Neural cell (in vitro differentiated cells): ENCODE measurements at regions not wholly inside any gene's neighbourhood (a gene's known extent, or its start where the extent isn't known, plus 50 kb on each side); places are given as distances from the start of the nearest gene placed in this dataset.
"Not testable (repeated sequence)": the region's sequence is repeated elsewhere in the genome, so short reads cannot be mapped to it uniquely, and the experiment has no call there.

Source experiments
- H2AFZ ChIP-seq: fragments of 200-600, 300-800 bp; sonication (generic), shearing (Covaris generic); 2 replicates; pipeline ENCODE4 v1.6.0; 2014; ENCODE audit warnings: low read depth, mild to moderate bottlenecking, antibody characterized with exemption, low read length, moderate library complexity
- H3F3A ChIP-seq: fragments of 200-600 bp; shearing (Covaris generic); 2 replicates; pipeline ENCODE4 v1.6.1; 2016; ENCODE audit warnings: mild to moderate bottlenecking, moderate library complexity, mixed read lengths, antibody characterized with exemption, low read length; ENCODE audit not compliant: insufficient read depth, poor library complexity, severe bottlenecking
- H3K27ac ChIP-seq: fragments of 200-600, 300-800 bp; sonication (generic), shearing (Covaris generic); 2 replicates; pipeline ENCODE4 v1.5.1; 2014; ENCODE audit warnings: mild to moderate bottlenecking, low read length, moderate library complexity
- H3K27me3 ChIP-seq: fragments of 300-800, 200-600 bp; sonication (generic), shearing (Covaris generic); 2 replicates; pipeline ENCODE4 v1.6.0; 2014; ENCODE audit warnings: mild to moderate bottlenecking, low read depth, low read length, moderate library complexity; ENCODE audit not compliant: insufficient read depth
- H3K36me3 ChIP-seq: fragments of 300-800, 200-600 bp; sonication (generic), shearing (Covaris generic); 2 replicates; pipeline ENCODE4 v1.5.1; 2014; ENCODE audit warnings: mild to moderate bottlenecking, antibody characterized with exemption, low read length, moderate library complexity; ENCODE audit not compliant: insufficient read depth
- H3K4me2 ChIP-seq: fragments of 300-800, 200-600 bp; sonication (generic), shearing (Covaris generic); 2 replicates; pipeline ENCODE4 v1.6.0; 2014; ENCODE audit warnings: mild to moderate bottlenecking, low read length
- H3K4me3 ChIP-seq: fragments of 300-800, 200-600 bp; sonication (generic), shearing (Covaris generic); 2 replicates; pipeline ENCODE4 v1.5.1; 2014; ENCODE audit warnings: mild to moderate bottlenecking, low read length, moderate library complexity
- H3K79me2 ChIP-seq: fragments of 200-600 bp; shearing (Covaris generic); replicated peaks from 2 replicates; pipeline ENCODE4 v1.6.0; 2014; ENCODE audit warnings: mild to moderate bottlenecking, low read length, moderate library complexity; ENCODE audit not compliant: insufficient read depth
- H3K9ac ChIP-seq: fragments of 300-800, 200-600 bp; sonication (generic), shearing (Covaris generic); 2 replicates; pipeline ENCODE4 v1.6.1; 2016; ENCODE audit warnings: mild to moderate bottlenecking, low read length, mixed read lengths
- H3K9me2 ChIP-seq: fragments of 200-600 bp; shearing (Covaris generic); 2 replicates; pipeline ENCODE4 v1.6.1; 2016; ENCODE audit warnings: mild to moderate bottlenecking, low read length, mixed read lengths; ENCODE audit not compliant: insufficient read depth
- H3K9me3 ChIP-seq: fragments of 200-600, 300-800 bp; sonication (generic), shearing (Covaris generic); 2 replicates; pipeline ENCODE4 v1.6.1; 2016; ENCODE audit warnings: mild to moderate bottlenecking, mixed run types, low read length, moderate library complexity, mixed read lengths
- H4K20me1 ChIP-seq: fragments of 200-600 bp; shearing (Covaris generic); 2 replicates; pipeline ENCODE4 v1.6.1; 2016; ENCODE audit warnings: mild to moderate bottlenecking, mixed run types; ENCODE audit not compliant: insufficient read depth
- CTCF ChIP-seq: fragments of 450-650 bp; IDR thresholded peaks from 2 replicates; pipeline ENCODE4 v1.5.1; 2014; ENCODE audit warnings: antibody characterized with exemption, mild to moderate bottlenecking, moderate library complexity; ENCODE audit not compliant: poor library complexity, severe bottlenecking
- EP300 ChIP-seq: fragments of 450-650 bp; conservative IDR thresholded peaks from 2 replicates; pipeline ENCODE4 v1.6.1; 2014; ENCODE audit warnings: antibody characterized with exemption, mild to moderate bottlenecking, moderate library complexity; ENCODE audit not compliant: poor library complexity, severe bottlenecking
- EZH2 ChIP-seq: fragments of 200-600, 300-800 bp; shearing (Covaris generic), sonication (generic); IDR thresholded peaks from 2 replicates; pipeline ENCODE4 v1.6.1; 2014; ENCODE audit warnings: antibody characterized with exemption, low read length, borderline replicate concordance, mild to moderate bottlenecking; ENCODE audit not compliant: insufficient read depth, poor library complexity, severe bottlenecking
- MXI1 ChIP-seq: fragments of 450-650 bp; conservative IDR thresholded peaks from 2 replicates; pipeline ENCODE4 v1.6.1; 2014; ENCODE audit warnings: antibody characterized with exemption, mild to moderate bottlenecking; ENCODE audit not compliant: poor library complexity, severe bottlenecking
- POLR2AphosphoS5 ChIP-seq: IDR thresholded peaks from 2 replicates; pipeline ENCODE4 v1.6.1; 2012
- RAD21 ChIP-seq: fragments of 450-650 bp; conservative IDR thresholded peaks from 2 replicates; pipeline ENCODE4 v1.6.1; 2014; ENCODE audit warnings: antibody characterized with exemption, mild to moderate bottlenecking, moderate library complexity
- SMC3 ChIP-seq: fragments of 450-650 bp; conservative IDR thresholded peaks from 2 replicates; pipeline ENCODE4 v1.6.1; 2014; ENCODE audit warnings: antibody characterized with exemption, mild to moderate bottlenecking, moderate library complexity; ENCODE audit not compliant: poor library complexity
- TAF1 ChIP-seq: IDR thresholded peaks from 2 replicates; pipeline ENCODE4 v1.6.1; 2012; ENCODE audit warnings: low read depth
- TF ChIP-seq, protein P1 (sequence below): IDR thresholded peaks from 2 replicates; pipeline ENCODE4 v1.6.1; 2012; ENCODE audit warnings: borderline replicate concordance

DNA sequence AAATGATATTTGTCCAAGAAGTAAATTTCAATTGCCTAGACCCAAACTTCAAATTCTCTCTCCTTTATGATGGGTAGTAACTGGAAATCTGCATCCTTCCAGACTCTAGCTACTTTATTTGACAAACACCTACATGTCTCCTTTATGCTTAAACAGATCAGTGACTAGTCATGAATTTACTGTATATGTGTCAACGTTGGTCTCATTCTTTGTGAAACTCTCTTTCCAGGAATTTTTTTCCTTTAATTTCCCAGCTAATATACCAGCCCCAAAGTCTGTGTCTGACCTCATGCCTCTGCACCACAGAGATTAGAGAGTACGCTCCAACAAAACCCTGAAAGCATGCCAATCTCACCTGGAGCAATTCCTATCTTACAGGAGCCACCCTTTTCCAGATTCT, 811.2 kb upstream of the NCAM2 start:
- Histone ChIP-seq H3K27me3 (no peaks in the 10 kb centered on the region), H3K79me2 (no peaks in the 10 kb centered on the region)

GRCh38 chr21:20201323-20201722, 796.9 kb upstream of the NCAM2 start:
- H2AFZ ChIP-seq, H3K27me3 ChIP-seq, H3K9me2 ChIP-seq, H3K4me3 ChIP-seq, H3K27ac ChIP-seq, H3F3A ChIP-seq, H4K20me1 ChIP-seq, H3K79me2 ChIP-seq, H3K36me3 ChIP-seq, H3K9me3 ChIP-seq, H3K9ac ChIP-seq, H3K4me2 ChIP-seq: not testable (repeated sequence)

More for the DNA sequence above, 811.2 kb upstream of the NCAM2 start:
- Histone ChIP-seq H3K4me2 (no peak overlapping the region), H3F3A (no peaks in the 10 kb centered on the region), H3K9me3 (peaks cover 6% of the 10 kb centered on the region), H4K20me1 (no peaks in the 10 kb centered on the region), H3K9ac (no peak overlapping the region), H2AFZ (no peak overlapping the region), H3K36me3 (no peaks in the 10 kb centered on the region), H3K4me3 (no peak overlapping the region), H3K9me2 (no peaks in the 10 kb centered on the region), H3K27ac (no peak overlapping the region)
- TF ChIP-seq POLR2AphosphoS5 (no peak), MXI1 (no peak), TAF1 (no peak), CTCF (no peak), RAD21 (no peak), SMC3 (no peak), EP300 (no peak), EZH2 (no peak)
- TF ChIP-seq, protein P1, sequence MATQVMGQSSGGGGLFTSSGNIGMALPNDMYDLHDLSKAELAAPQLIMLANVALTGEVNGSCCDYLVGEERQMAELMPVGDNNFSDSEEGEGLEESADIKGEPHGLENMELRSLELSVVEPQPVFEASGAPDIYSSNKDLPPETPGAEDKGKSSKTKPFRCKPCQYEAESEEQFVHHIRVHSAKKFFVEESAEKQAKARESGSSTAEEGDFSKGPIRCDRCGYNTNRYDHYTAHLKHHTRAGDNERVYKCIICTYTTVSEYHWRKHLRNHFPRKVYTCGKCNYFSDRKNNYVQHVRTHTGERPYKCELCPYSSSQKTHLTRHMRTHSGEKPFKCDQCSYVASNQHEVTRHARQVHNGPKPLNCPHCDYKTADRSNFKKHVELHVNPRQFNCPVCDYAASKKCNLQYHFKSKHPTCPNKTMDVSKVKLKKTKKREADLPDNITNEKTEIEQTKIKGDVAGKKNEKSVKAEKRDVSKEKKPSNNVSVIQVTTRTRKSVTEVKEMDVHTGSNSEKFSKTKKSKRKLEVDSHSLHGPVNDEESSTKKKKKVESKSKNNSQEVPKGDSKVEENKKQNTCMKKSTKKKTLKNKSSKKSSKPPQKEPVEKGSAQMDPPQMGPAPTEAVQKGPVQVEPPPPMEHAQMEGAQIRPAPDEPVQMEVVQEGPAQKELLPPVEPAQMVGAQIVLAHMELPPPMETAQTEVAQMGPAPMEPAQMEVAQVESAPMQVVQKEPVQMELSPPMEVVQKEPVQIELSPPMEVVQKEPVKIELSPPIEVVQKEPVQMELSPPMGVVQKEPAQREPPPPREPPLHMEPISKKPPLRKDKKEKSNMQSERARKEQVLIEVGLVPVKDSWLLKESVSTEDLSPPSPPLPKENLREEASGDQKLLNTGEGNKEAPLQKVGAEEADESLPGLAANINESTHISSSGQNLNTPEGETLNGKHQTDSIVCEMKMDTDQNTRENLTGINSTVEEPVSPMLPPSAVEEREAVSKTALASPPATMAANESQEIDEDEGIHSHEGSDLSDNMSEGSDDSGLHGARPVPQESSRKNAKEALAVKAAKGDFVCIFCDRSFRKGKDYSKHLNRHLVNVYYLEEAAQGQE = no peak

DNA sequence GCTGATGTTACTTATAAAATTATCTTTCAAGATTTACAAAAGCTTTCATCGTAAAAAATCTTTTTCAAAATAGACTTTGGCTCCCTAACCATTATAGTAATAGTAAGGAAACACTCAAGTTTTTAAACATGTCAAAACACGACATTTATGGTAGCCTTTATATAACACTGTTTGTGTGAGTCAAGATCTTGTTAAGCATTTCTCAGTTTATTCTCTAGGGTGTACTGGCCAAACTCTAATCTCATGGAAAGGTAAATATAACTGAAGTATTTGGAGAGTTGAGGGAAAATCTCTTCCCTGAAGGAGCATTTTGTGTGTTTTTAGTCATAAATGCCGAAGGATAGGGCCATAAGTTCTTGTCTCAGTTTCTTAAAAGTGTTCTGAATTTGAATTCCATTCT, 790.9 kb upstream of the NCAM2 start:
- Histone ChIP-seq H3K9me3 (no peaks in the 10 kb centered on the region), H3K9ac (no peak overlapping the region), H3K4me3 (no peak overlapping the region), H3K27me3 (no peaks in the 10 kb centered on the region), H4K20me1 (no peaks in the 10 kb centered on the region), H2AFZ (no peak overlapping the region), H3K9me2 (no peaks in the 10 kb centered on the region), H3K36me3 (no peaks in the 10 kb centered on the region), H3F3A (no peaks in the 10 kb centered on the region), H3K79me2 (no peaks in the 10 kb centered on the region), H3K4me2 (no peak overlapping the region), H3K27ac (no peak overlapping the region)
- TF ChIP-seq RAD21 (no peak), SMC3 (no peak), CTCF (no peak), TAF1 (no peak), POLR2AphosphoS5 (no peak), EP300 (no peak), EZH2 (no peak)
- TF ChIP-seq, protein P1 = no peak
